HCT116 (cell line): ENCODE measurements at regions not wholly inside any gene's neighbourhood (a gene's known extent, or its start where the extent isn't known, plus 50 kb on each side); places are given as distances from the start of the nearest gene placed in this dataset.
A peak's percentile ranks its signal among the peaks of the same experiment; 100 is the strongest.

ENCODE experiments used
- ATAC-seq: fragments of 200-7000 bp; cut with Tn5 transposase; 2 replicates; pipeline ENCODE4 v1.9.1; 2020; ENCODE audit warnings: mild to moderate bottlenecking, moderate library complexity
- BruUV-seq: library from RNA; stranded (reverse); fragments of 400-500 nt; replicated peaks from 2 replicates; lab custom pipeline; 2021; lab: Mats Ljungman, UMichigan
- CTCF ChIA-PET: fragments of 300-600 bp; sonication (Branson Sonifier 250); formaldehyde crosslinking; loops from one replicate; lab custom pipeline; 2021; ENCODE audit warnings: antibody characterized with exemption; lab: Charles Lee
- POLR2A ChIA-PET: fragments of 300-600, 350-600 bp; sonication (Branson Sonifier 250); formaldehyde crosslinking; loops from one replicate; lab custom pipeline; 2021; ENCODE audit warnings: antibody characterized with exemption; lab: Charles Lee
- RAD21 ChIA-PET, 2 experiments: fragments of 300-600 bp; sonication (Branson Sonifier 250); formaldehyde crosslinking; loops; one replicate each; lab custom pipeline; 2023; ENCODE audit warnings: low total read pairs in 2 of 2; ENCODE audit not compliant: uncharacterized antibody in 2 of 2, unreplicated experiment in 2 of 2, low non-redundant PET in 1 of 2; lab: Charles Lee
- DNase-seq: peaks from one replicate; pipeline ENCODE4 v3.0.0-alpha.2; 2010; ENCODE audit warnings: low read depth, low spot score
- H2AFZ ChIP-seq: fragments of 200-600 bp; shearing (Covaris generic), sonication (generic); 2 replicates; pipeline ENCODE4 v1.6.1; 2017; ENCODE audit warnings: low read depth, mixed run types, mixed read lengths, antibody characterized with exemption, low read length; ENCODE audit not compliant: poor library complexity, severe bottlenecking
- H3K27ac ChIP-seq: 2 replicates; pipeline ENCODE4 v1.5.1; 2012; ENCODE audit warnings: low read depth, low read length
- H3K27me3 ChIP-seq: fragments of 200-600 bp; sonication (generic); 2 replicates; pipeline ENCODE4 v1.6.1; 2016; ENCODE audit warnings: mixed run types, low read length, mixed read lengths; ENCODE audit not compliant: insufficient read depth
- H3K36me3 ChIP-seq, 2 experiments: fragments of 200-500 bp in 1 of 2; fragments of 200-600 bp in 1 of 2; sonication (Bioruptor generic) in 1 of 2; sonication (generic) in 1 of 2; 2 replicates each; pipeline versions ENCODE4 v1.5.1 to v1.6.1; 2014 to 2016; ENCODE audit warnings: low read length in 2 of 2, inconsistent platforms in 1 of 2, mixed read lengths in 1 of 2, mixed run types in 1 of 2; ENCODE audit not compliant: insufficient read depth in 2 of 2, control insufficient read depth in 1 of 2
- H3K4me1 ChIP-seq, 2 experiments: fragments of 200-600 bp in 1 of 2; sonication (generic) in 1 of 2; 2 replicates each; pipeline versions ENCODE4 v1.5.1 to v1.6.1; 2012 to 2017; ENCODE audit warnings: low read length in 2 of 2, inconsistent platforms in 1 of 2, mild to moderate bottlenecking in 1 of 2, mixed read lengths in 1 of 2, mixed run types in 1 of 2, moderate library complexity in 1 of 2; ENCODE audit not compliant: insufficient read depth in 2 of 2, control insufficient read depth in 1 of 2
- H3K4me2 ChIP-seq: fragments of 200-600 bp; sonication (generic); 2 replicates; pipeline ENCODE4 v1.6.1; 2017; ENCODE audit warnings: mixed run types, low read length, mixed read lengths
- H3K4me3 ChIP-seq, 2 experiments: fragments of 200-600 bp in 1 of 2; sonication (generic) in 1 of 2; replicated peaks in 1 of 2; 2 replicates each; pipeline ENCODE4 v1.5.1; 2011 to 2016; ENCODE audit warnings: low read length in 2 of 2, control low read depth in 1 of 2, low read depth in 1 of 2, mild to moderate bottlenecking in 1 of 2, mixed read lengths in 1 of 2, mixed run types in 1 of 2
- H3K79me2 ChIP-seq: fragments of 200-600 bp; sonication (generic); 2 replicates; pipeline ENCODE4 v1.6.1; 2017; ENCODE audit warnings: mild to moderate bottlenecking, mixed run types, low read length, moderate library complexity, mixed read lengths; ENCODE audit not compliant: insufficient read depth
- H3K9ac ChIP-seq: fragments of 200-600 bp; sonication (generic); 2 replicates; pipeline ENCODE4 v1.6.1; 2016; ENCODE audit warnings: low read length, mixed read lengths
- H3K9me2 ChIP-seq: fragments of 200-600 bp; sonication (generic), shearing (Covaris generic); 2 replicates; pipeline ENCODE4 v1.6.1; 2017; ENCODE audit warnings: mixed run types, mild to moderate bottlenecking, moderate library complexity; ENCODE audit not compliant: insufficient read depth
- H3K9me3 ChIP-seq, 2 experiments: fragments of 200-500 bp in 1 of 2; fragments of 200-600 bp in 1 of 2; sonication (Bioruptor generic) in 1 of 2; sonication (generic) in 1 of 2; 2 replicates each; pipeline ENCODE4 v1.6.1; 2014 to 2017; ENCODE audit warnings: low read length in 2 of 2, mixed read lengths in 2 of 2, inconsistent platforms in 1 of 2, low read depth in 1 of 2, mild to moderate bottlenecking in 1 of 2, mixed run types in 1 of 2, moderate library complexity in 1 of 2; ENCODE audit not compliant: control insufficient read depth in 1 of 2, insufficient read depth in 1 of 2
- H4K20me1 ChIP-seq: fragments of 200-600 bp; sonication (generic), shearing (Covaris generic); 2 replicates; pipeline ENCODE4 v1.6.1; 2017; ENCODE audit warnings: mixed run types, mild to moderate bottlenecking, moderate library complexity; ENCODE audit not compliant: insufficient read depth
- CBX3 ChIP-seq: IDR thresholded peaks from 2 replicates; pipeline ENCODE4 v1.6.1; 2012; ENCODE audit warnings: low read depth
- CEBPB ChIP-seq: IDR thresholded peaks from 2 replicates; pipeline ENCODE4 v1.6.1; 2012; ENCODE audit warnings: low read depth
- ELF1 ChIP-seq: IDR thresholded peaks from 2 replicates; pipeline ENCODE4 v1.6.1; 2012; ENCODE audit warnings: low read depth, borderline replicate concordance
- FOSL1 ChIP-seq: IDR thresholded peaks from 2 replicates; pipeline ENCODE4 v1.6.1; 2012; ENCODE audit warnings: low read depth
- JUND ChIP-seq: IDR thresholded peaks from 2 replicates; pipeline ENCODE4 v1.6.1; 2012
- POLR2A ChIP-seq: IDR thresholded peaks from 2 replicates; pipeline ENCODE4 v1.7.0; 2011; ENCODE audit warnings: borderline replicate concordance; ENCODE audit not compliant: insufficient read depth, insufficient read length; ENCODE audit errors: extremely low read depth
- POLR2AphosphoS5 ChIP-seq: IDR thresholded peaks from 2 replicates; pipeline ENCODE4 v1.6.1; 2011; ENCODE audit warnings: mild to moderate bottlenecking, low read depth, low read length, moderate library complexity
- RAD21 ChIP-seq: IDR thresholded peaks from 2 replicates; pipeline ENCODE4 v1.6.1; 2012; ENCODE audit warnings: low read depth, mild to moderate bottlenecking
- SIN3A ChIP-seq: IDR thresholded peaks from 2 replicates; pipeline ENCODE4 v1.6.1; 2012; ENCODE audit warnings: low read depth
- SP1 ChIP-seq: IDR thresholded peaks from 2 replicates; pipeline ENCODE4 v1.6.1; 2012; ENCODE audit warnings: low read depth
- ZFX ChIP-seq: fragments of 450-650 bp; IDR thresholded peaks from 2 replicates; pipeline ENCODE4 v1.6.1; 2017
- ZNF274 ChIP-seq: fragments of 200-500 bp; sonication (Bioruptor generic); IDR thresholded peaks from 2 replicates; pipeline ENCODE4 v1.6.1; 2014; ENCODE audit warnings: mild to moderate bottlenecking, low read depth, low read length, inconsistent platforms
- intact Hi-C: fragments of 100-400 bp; cut with micrococcal nuclease; formaldehyde crosslinking; loops from 2 replicates; pipeline ENCODE4 v1.10.0; 2022
- TF ChIP-seq, protein P1 (sequence below): IDR thresholded peaks from 2 replicates; pipeline ENCODE4 v1.6.1; 2012
- TF ChIP-seq, protein P2 (sequence below): IDR thresholded peaks from 2 replicates; pipeline ENCODE4 v1.6.1; 2011; ENCODE audit warnings: mild to moderate bottlenecking, low read length, moderate library complexity; ENCODE audit not compliant: insufficient replicate concordance; ENCODE audit errors: extremely low read depth
- TF ChIP-seq, protein P3 (sequence below), 3 experiments: fragments of 200-600 bp in 1 of 3; sonication (generic) in 1 of 3; IDR thresholded peaks in 2 of 3; conservative IDR thresholded peaks in 1 of 3; 2 replicates each; pipeline ENCODE4 v1.5.1; 2012 to 2017; ENCODE audit warnings: low read depth in 2 of 3, low read length in 2 of 3, antibody characterized with exemption in 1 of 3, borderline replicate concordance in 1 of 3, control low read depth in 1 of 3, mild to moderate bottlenecking in 1 of 3, mixed read lengths in 1 of 3, mixed run types in 1 of 3, moderate library complexity in 1 of 3; ENCODE audit not compliant: insufficient read depth in 1 of 3
- TF ChIP-seq, protein P4 (sequence below): IDR thresholded peaks from 2 replicates; pipeline ENCODE4 v1.6.1; 2012

DNA sequence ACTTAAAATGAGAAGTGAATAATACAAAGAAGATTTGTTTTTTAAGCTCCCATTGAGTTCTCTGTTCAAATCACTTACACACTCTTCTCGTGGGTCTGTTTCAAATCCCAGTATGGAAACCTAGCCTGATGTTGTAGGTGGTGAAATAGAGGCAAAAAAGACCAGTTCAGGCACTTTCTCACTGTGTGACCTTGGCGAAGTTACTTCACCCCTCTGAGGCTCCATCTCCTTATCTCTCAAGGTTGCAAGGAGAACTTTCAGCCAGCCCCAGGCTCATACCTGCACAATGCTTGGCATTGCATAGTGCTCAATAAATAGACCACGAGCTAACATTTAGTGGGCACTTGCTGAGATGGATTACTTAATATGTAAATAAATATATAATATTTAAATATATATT is 90.1 kb downstream of the PRLHR start (continued):
- TF ChIP-seq ZFX: no peak
- TF ChIP-seq SP1: no peak
- TF ChIP-seq, protein P1, sequence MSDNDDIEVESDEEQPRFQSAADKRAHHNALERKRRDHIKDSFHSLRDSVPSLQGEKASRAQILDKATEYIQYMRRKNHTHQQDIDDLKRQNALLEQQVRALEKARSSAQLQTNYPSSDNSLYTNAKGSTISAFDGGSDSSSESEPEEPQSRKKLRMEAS: no peak
- no peak for TF ChIP-seq POLR2A
- no peak for TF ChIP-seq RAD21
- no peak for TF ChIP-seq ELF1
- TF ChIP-seq, protein P2, sequence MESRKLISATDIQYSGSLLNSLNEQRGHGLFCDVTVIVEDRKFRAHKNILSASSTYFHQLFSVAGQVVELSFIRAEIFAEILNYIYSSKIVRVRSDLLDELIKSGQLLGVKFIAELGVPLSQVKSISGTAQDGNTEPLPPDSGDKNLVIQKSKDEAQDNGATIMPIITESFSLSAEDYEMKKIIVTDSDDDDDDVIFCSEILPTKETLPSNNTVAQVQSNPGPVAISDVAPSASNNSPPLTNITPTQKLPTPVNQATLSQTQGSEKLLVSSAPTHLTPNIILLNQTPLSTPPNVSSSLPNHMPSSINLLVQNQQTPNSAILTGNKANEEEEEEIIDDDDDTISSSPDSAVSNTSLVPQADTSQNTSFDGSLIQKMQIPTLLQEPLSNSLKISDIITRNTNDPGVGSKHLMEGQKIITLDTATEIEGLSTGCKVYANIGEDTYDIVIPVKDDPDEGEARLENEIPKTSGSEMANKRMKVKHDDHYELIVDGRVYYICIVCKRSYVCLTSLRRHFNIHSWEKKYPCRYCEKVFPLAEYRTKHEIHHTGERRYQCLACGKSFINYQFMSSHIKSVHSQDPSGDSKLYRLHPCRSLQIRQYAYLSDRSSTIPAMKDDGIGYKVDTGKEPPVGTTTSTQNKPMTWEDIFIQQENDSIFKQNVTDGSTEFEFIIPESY: no peak
- no peak for TF ChIP-seq CBX3
- no peak for TF ChIP-seq CEBPB

DNA sequence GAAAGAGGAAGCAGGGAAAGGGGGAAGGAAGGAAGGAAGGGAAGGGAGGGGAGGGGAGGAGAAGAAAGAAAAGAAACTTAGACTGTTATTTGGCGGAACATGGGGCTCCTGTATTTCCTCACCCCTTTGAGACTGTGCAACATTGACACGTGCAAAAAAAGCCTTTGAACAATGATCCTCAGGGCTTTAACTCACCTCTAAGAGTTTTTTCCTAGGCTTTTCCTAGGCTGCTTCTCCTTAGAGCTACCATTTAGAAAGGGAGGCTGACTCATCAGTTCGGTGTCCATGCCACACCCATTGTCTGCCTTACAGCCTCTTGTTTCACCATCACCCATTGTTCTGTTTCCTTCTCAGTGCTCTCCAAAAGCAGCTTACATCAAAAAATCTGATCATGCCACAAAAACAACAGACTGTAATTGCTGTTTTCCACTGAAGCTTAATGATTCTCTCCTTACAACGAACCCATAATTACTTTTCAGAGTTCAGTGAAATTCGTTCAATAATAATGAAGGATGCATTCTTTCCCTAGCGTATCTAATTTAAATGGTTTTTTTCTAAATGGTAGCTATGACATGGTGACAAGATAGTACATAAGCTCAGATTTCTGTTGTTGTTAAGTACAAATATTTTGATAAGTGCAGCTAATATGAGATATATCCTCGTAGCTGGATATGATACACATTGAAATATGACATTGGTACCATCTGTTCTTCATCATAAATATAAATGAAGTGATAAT is 90.8 kb downstream of the PRLHR start:
- POLR2A ChIA-PET: no interaction called here
- intact Hi-C loops: no loop called here
- Histone ChIP-seq H3K9ac (no peak overlapping the region), H2AFZ (peak overlapping the region; percentile 98), H3K4me3 (peak overlapping the region in 1 of 2 experiments; percentile 39; a peak in 2 of 4 replicates), H3K9me3 (no peaks in the 10 kb centered on the region), H3K27me3 (no peaks in the 10 kb centered on the region), H3K27ac (no peak overlapping the region), H3K4me1 (peaks cover 7 to 26% of the 10 kb centered on the region in 2 experiments; a peak in 3 of 4 replicates), H3K9me2 (no peaks in the 10 kb centered on the region), H3K4me2 (peak overlapping the region; percentile 71), H3K36me3 (no peaks in the 10 kb centered on the region), H3K79me2 (no peaks in the 10 kb centered on the region), H4K20me1 (no peaks in the 10 kb centered on the region)
- BruUV-seq: no TSS peak
- RAD21 ChIA-PET: interaction anchor here in 1 of 2 experiments (0.6 kb wide), 1 partner anchor 465 kb away, joined by 4 read pairs; no protein-coding TSS in a partner anchor
- ATAC-seq: peak; percentile 92
- CTCF ChIA-PET: interaction anchor here (1.1 kb wide), 2 partner anchors 39 to 45 kb away, joined by 4 read pairs; no protein-coding TSS in a partner anchor
- peak; percentile 78 for DNase-seq
- TF ChIP-seq CBX3 (peak; percentile 41; the same call in 1 of the 2 replicates), POLR2A (no peak), JUND (peak; percentile 74), SIN3A (no peak), ZNF274 (no peak), POLR2AphosphoS5 (no peak), CEBPB (peak; percentile 64; the same call in 1 of the 2 replicates), SP1 (peak; percentile 19), FOSL1 (peak; percentile 66)
- TF ChIP-seq, protein P3, sequence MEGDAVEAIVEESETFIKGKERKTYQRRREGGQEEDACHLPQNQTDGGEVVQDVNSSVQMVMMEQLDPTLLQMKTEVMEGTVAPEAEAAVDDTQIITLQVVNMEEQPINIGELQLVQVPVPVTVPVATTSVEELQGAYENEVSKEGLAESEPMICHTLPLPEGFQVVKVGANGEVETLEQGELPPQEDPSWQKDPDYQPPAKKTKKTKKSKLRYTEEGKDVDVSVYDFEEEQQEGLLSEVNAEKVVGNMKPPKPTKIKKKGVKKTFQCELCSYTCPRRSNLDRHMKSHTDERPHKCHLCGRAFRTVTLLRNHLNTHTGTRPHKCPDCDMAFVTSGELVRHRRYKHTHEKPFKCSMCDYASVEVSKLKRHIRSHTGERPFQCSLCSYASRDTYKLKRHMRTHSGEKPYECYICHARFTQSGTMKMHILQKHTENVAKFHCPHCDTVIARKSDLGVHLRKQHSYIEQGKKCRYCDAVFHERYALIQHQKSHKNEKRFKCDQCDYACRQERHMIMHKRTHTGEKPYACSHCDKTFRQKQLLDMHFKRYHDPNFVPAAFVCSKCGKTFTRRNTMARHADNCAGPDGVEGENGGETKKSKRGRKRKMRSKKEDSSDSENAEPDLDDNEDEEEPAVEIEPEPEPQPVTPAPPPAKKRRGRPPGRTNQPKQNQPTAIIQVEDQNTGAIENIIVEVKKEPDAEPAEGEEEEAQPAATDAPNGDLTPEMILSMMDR (IDR thresholded peaks at IDR 0.05 in 2 of 3, conservative IDR thresholded peaks at IDR 0.05 in 1 of 3; ENCODE audit: borderline replicate concordance in 1 of 3, insufficient read depth in 1 of 3, low read depth in 2 of 3, low read length in 2 of 3): no peak
- TF ChIP-seq, protein P4, sequence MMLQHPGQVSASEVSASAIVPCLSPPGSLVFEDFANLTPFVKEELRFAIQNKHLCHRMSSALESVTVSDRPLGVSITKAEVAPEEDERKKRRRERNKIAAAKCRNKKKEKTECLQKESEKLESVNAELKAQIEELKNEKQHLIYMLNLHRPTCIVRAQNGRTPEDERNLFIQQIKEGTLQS: no peak
- TF ChIP-seq, protein P2: no peak
